A549 (cell line): ENCODE measurements at regions not wholly inside any gene's neighbourhood (a gene's known extent, or its start where the extent isn't known, plus 50 kb on each side); places are given as distances from the start of the nearest gene placed in this dataset.

Experiments
- MAZ ChIP-seq: fragments of 150-350 bp; IDR thresholded peaks from 2 replicates; pipeline ENCODE4 v1.6.1; 2014; ENCODE audit warnings: antibody characterized with exemption, low read depth, low read length, borderline replicate concordance
- MYC ChIP-seq: IDR thresholded peaks from 2 replicates; pipeline ENCODE4 v1.6.1; 2012; ENCODE audit warnings: mild to moderate bottlenecking, inconsistent platforms, low read length, improper control_type of control experiment, borderline replicate concordance
- RFX5 ChIP-seq: fragments of 450-650 bp; IDR thresholded peaks from 2 replicates; pipeline ENCODE4 v1.7.1; 2014; ENCODE audit warnings: antibody characterized with exemption, mild to moderate bottlenecking, moderate library complexity
- TF ChIP-seq, protein P1 (sequence below): fragments of >200 bp; sonication (Bioruptor Twin); formaldehyde crosslinking; IDR thresholded peaks from 3 replicates; pipeline ENCODE4 v1.5.1; 2016
- TF ChIP-seq, protein P2 (sequence below): fragments of 250-450 bp; sonication (Bioruptor Pico); IDR thresholded peaks from 2 replicates; pipeline ENCODE4 v1.5.0; 2021; ENCODE audit warnings: mild to moderate bottlenecking, moderate library complexity, borderline replicate concordance

DNA sequence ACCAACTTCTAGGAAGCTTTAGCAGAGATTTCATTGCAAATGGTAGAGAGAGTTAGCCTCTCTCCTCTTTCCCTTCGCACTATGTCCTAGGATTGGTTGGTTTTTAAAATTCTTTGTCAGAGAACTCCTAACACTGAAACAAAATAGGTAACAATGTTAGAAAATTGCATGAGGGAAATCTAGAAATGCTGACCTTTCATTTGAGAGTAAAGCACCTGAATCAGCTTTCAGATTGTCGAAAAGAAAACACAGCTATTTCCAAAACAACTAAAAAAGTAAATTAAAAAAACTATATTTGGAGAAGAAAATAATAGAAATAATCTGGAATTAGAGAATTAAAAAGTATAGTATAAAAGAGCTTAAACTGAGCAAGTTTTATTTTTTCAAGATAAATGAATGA lies 108.1 kb upstream of the GK2 start:
- TF ChIP-seq, protein P1, sequence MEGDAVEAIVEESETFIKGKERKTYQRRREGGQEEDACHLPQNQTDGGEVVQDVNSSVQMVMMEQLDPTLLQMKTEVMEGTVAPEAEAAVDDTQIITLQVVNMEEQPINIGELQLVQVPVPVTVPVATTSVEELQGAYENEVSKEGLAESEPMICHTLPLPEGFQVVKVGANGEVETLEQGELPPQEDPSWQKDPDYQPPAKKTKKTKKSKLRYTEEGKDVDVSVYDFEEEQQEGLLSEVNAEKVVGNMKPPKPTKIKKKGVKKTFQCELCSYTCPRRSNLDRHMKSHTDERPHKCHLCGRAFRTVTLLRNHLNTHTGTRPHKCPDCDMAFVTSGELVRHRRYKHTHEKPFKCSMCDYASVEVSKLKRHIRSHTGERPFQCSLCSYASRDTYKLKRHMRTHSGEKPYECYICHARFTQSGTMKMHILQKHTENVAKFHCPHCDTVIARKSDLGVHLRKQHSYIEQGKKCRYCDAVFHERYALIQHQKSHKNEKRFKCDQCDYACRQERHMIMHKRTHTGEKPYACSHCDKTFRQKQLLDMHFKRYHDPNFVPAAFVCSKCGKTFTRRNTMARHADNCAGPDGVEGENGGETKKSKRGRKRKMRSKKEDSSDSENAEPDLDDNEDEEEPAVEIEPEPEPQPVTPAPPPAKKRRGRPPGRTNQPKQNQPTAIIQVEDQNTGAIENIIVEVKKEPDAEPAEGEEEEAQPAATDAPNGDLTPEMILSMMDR: no peak
- TF ChIP-seq RFX5 (no peak), MYC (no peak), MAZ (no peak)
- TF ChIP-seq, protein P2, sequence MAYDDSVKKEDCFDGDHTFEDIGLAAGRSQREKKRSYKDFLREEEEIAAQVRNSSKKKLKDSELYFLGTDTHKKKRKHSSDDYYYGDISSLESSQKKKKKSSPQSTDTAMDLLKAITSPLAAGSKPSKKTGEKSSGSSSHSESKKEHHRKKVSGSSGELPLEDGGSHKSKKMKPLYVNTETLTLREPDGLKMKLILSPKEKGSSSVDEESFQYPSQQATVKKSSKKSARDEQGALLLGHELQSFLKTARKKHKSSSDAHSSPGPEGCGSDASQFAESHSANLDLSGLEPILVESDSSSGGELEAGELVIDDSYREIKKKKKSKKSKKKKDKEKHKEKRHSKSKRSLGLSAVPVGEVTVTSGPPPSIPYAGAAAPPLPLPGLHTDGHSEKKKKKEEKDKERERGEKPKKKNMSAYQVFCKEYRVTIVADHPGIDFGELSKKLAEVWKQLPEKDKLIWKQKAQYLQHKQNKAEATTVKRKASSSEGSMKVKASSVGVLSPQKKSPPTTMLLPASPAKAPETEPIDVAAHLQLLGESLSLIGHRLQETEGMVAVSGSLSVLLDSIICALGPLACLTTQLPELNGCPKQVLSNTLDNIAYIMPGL (CRISPR knock-in tag): no peak
